ENCODE measurements at regions not wholly inside any gene's neighbourhood (a gene's known extent, or its start where the extent isn't known, plus 50 kb on each side); places are given as distances from the start of the nearest gene placed in this dataset.

DNA sequence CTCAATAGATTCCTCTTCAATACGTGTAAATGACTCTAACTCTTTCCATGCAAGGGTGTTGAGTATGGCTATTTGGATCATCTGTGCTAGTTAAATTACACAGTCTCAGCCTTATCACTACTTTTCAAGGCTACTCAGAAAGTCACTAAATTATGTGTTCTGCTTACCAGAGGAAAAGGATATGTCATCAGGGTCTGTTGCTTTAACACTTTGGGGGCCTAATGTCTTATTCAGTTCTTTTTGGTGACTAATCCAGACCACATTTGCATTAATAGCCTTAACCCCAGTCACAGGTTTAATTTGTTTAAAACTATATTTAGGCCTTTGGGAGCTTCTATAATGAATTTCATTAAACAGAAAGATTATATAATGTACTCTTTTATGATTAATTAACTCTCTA lies 649.3 kb downstream of the RPS29 start:
- TF ChIP-seq ZNF274 (IDR thresholded peaks at IDR 0.05; ENCODE audit: low read depth, low read length) (no peak), YY1 (IDR thresholded peaks at IDR 0.05; ENCODE audit: insufficient read depth, insufficient read length) (no peak)
